ENCODE measurements at regions not wholly inside any gene's neighbourhood (a gene's known extent, or its start where the extent isn't known, plus 50 kb on each side); places are given as distances from the start of the nearest gene placed in this dataset.

GRCh38 chr11:134503100-134503499 lies 91.1 kb upstream of the B3GAT1 start:
- H3K27ac ChIP-seq (ENCODE audit: low read depth in 2 of 2, low read length in 2 of 2): no peak overlapping the region
- FAIRE-seq: no peak
- peaks cover 0 to 2% (median 0%) of the 10 kb centered on the region in 3 donors for H3K4me1 ChIP-seq (ENCODE audit: control insufficient read depth in 2 of 3, insufficient read depth in 2 of 3, low read depth in 1 of 3, low read length in 3 of 3)
- H3K9me3 ChIP-seq (ENCODE audit: control insufficient read depth in 2 of 3, insufficient read depth in 1 of 3, low read length in 3 of 3): no peaks in the 10 kb centered on the region
- intact Hi-C loops (cut with DNase I): no loop called here
- H3K36me3 ChIP-seq (ENCODE audit: control insufficient read depth in 2 of 3, insufficient read depth in 3 of 3, low read length in 3 of 3): no peaks in the 10 kb centered on the region
- H3K4me3 ChIP-seq (ENCODE audit: low read length in 3 of 3): no peak overlapping the region
- TF ChIP-seq CTCF (IDR thresholded peaks at IDR 0.05; ENCODE audit: borderline replicate concordance, extremely low read depth, insufficient read depth): no peak
- no peaks in the 10 kb centered on the region for H3K27me3 ChIP-seq (ENCODE audit: control insufficient read depth, insufficient read depth, low read length)
- H3K9ac ChIP-seq (ENCODE audit: low read length in 3 of 3): no peak overlapping the region
- peak in 1 of 5 donors; percentile 34 for DNase-seq

DNA sequence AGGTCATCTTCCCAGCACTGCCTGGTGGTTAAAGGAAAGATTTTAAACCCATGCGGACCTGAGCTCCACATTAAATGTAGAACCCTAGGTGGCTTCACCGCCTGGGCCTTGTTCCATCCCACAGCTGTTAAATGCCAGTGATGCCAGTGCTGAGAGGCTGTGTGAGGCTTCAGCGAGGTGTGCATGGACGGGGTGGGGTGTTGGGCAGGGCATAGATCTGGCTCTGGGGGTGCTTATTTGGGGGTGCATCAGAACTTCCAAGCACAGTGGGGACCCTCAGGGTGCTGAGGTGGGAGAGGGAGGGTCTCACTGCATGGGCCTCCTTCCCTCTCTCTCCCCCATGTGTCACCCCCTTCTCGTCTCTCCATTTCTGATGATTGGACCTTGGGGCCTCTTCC lies 90.1 kb upstream of the B3GAT1 start:
- no peak for TF ChIP-seq CTCF (IDR thresholded peaks at IDR 0.05; ENCODE audit: borderline replicate concordance, extremely low read depth, insufficient read depth)
- DNase-seq (peak in 1 of 5 donors; percentile 13), FAIRE-seq (no peak)
- Histone ChIP-seq H3K36me3 (ENCODE audit: control insufficient read depth in 2 of 3, insufficient read depth in 3 of 3, low read length in 3 of 3) (no peaks in the 10 kb centered on the region), H3K9me3 (ENCODE audit: control insufficient read depth in 2 of 3, insufficient read depth in 1 of 3, low read length in 3 of 3) (no peaks in the 10 kb centered on the region), H3K4me1 (ENCODE audit: control insufficient read depth in 2 of 3, insufficient read depth in 2 of 3, low read depth in 1 of 3, low read length in 3 of 3) (peaks cover 0 to 2% (median 0%) of the 10 kb centered on the region in 3 donors), H3K27ac (ENCODE audit: low read depth in 2 of 2, low read length in 2 of 2) (no peak overlapping the region), H3K4me3 (ENCODE audit: low read length in 3 of 3) (no peak overlapping the region), H3K27me3 (ENCODE audit: control insufficient read depth, insufficient read depth, low read length) (no peaks in the 10 kb centered on the region), H3K9ac (ENCODE audit: low read length in 3 of 3) (no peak overlapping the region)
- intact Hi-C loops (cut with DNase I): no loop called here

GRCh38 chr11:134501406-134502152 lies 89.5 kb upstream of the B3GAT1 start:
- no peaks in the 10 kb centered on the region for H3K27me3 ChIP-seq (ENCODE audit: control insufficient read depth, insufficient read depth, low read length)
- no peak overlapping the region for H3K27ac ChIP-seq (ENCODE audit: low read depth in 2 of 2, low read length in 2 of 2)
- intact Hi-C loops (cut with DNase I): no loop called here
- no peak overlapping the region for H3K9ac ChIP-seq (ENCODE audit: low read length in 3 of 3)
- no peak for TF ChIP-seq CTCF (IDR thresholded peaks at IDR 0.05; ENCODE audit: borderline replicate concordance, extremely low read depth, insufficient read depth)
- no peak for FAIRE-seq
- H3K4me3 ChIP-seq (ENCODE audit: low read length in 3 of 3): no peak overlapping the region
- peak in 1 of 5 donors; percentile 50 for DNase-seq
- no peaks in the 10 kb centered on the region for H3K36me3 ChIP-seq (ENCODE audit: control insufficient read depth in 2 of 3, insufficient read depth in 3 of 3, low read length in 3 of 3)
- no peaks in the 10 kb centered on the region for H3K9me3 ChIP-seq (ENCODE audit: control insufficient read depth in 2 of 3, insufficient read depth in 1 of 3, low read length in 3 of 3)
- peaks cover 0 to 2% (median 0%) of the 10 kb centered on the region in 3 donors for H3K4me1 ChIP-seq (ENCODE audit: control insufficient read depth in 2 of 3, insufficient read depth in 2 of 3, low read depth in 1 of 3, low read length in 3 of 3)
